Psoas muscle (tissue), 7 donors: ENCODE measurements at regions not wholly inside any gene's neighbourhood (a gene's known extent, or its start where the extent isn't known, plus 50 kb on each side); places are given as distances from the start of the nearest gene placed in this dataset.
A peak's percentile ranks its signal among the peaks of the same experiment; 100 is the strongest.

Source experiments
- ATAC-seq, 4 donors: fragments of 200-7000 bp; cut with Tn5 transposase; one replicate each; pipeline ENCODE4 v1.9.1; 2020; ENCODE audit warnings: moderate library complexity in 3 of 4, mild to moderate bottlenecking in 2 of 4
- DNase-seq, 2 donors: peaks; one replicate each; pipeline ENCODE4 v3.0.0-alpha.2; 2020
- H3K27ac ChIP-seq: fragments of 200-600 bp; one replicate; pipeline ENCODE4 v1.8.0; 2022
- H3K27me3 ChIP-seq, 3 donors: fragments of 200-600 bp in 1 of 3; one replicate each; pipeline versions ENCODE4 v1.6.1 to v1.8.0; 2013 to 2022; ENCODE audit warnings: low read length in 2 of 3, mild to moderate bottlenecking in 2 of 3, moderate library complexity in 1 of 3; ENCODE audit not compliant: insufficient read depth in 3 of 3
- H3K36me3 ChIP-seq, 2 donors: fragments of 200-600 bp in 1 of 2; one replicate each; pipeline versions ENCODE4 v1.6.1 to v1.8.0; 2013 to 2022; ENCODE audit warnings: low read depth in 1 of 2, mild to moderate bottlenecking in 1 of 2, moderate library complexity in 1 of 2; ENCODE audit not compliant: insufficient read depth in 1 of 2
- H3K4me1 ChIP-seq: fragments of 200-600 bp; one replicate; pipeline ENCODE4 v1.8.0; 2022
- H3K4me3 ChIP-seq: fragments of 200-600 bp; one replicate; pipeline ENCODE4 v1.8.0; 2022; ENCODE audit warnings: mild to moderate bottlenecking
- H3K9me3 ChIP-seq: fragments of 200-600 bp; one replicate; pipeline ENCODE4 v1.8.0; 2022
- CTCF ChIP-seq: fragments of 200-600 bp; IDR thresholded peaks from one replicate; pipeline ENCODE4 v1.8.0; 2022; ENCODE audit warnings: antibody characterized with exemption
- WGBS, 3 donors: extraction: QIAGEN DNeasy Blood & Tissue Kit; methylation state at CpG; one replicate each; pipeline versions ENCODE4 v1.1.6 to v1.1.7; 2013; 5-methylcytosine and 5-hydroxymethylcytosine counted together
- intact Hi-C, 2 donors: fragments of 100-400 bp; cut with DNase I; formaldehyde crosslinking; loops; one replicate each; pipeline versions ENCODE4 v1.11.0 to v1.14.2; 2022
- donor health status: healthy with polysubstance abuse.
- donor health status: DM: no; HTN: no; CAD: no; lungs with moderate emphysema.
- donor health status: Bipolar disorder and iron deficiency.
- donor health status: healthy.
- donor health status: DM: yes; HTN: yes; CAD: no.
- donor health status: DM: no; HTN: no; CAD: no.
- donor health status: DM: yes; HTN: yes; CAD: no.

GRCh38 chr6:168860341-168860740 is 393.3 kb downstream of the THBS2 start:
- Histone ChIP-seq H3K4me3 (no peak overlapping the region), H3K9me3 (no peaks in the 10 kb centered on the region), H3K27me3 (peaks cover 0 to 2% (median 0%) of the 10 kb centered on the region in 3 donors), H3K36me3 (no peaks in the 10 kb centered on the region), H3K4me1 (peaks cover 2% of the 10 kb centered on the region), H3K27ac (no peak overlapping the region)
- ATAC-seq: no peak
- no peak for DNase-seq
- intact Hi-C loops: no loop called here
- 95 to 96% (median 95%) methylated on average over 16 of the region's 16 CpGs for WGBS, 3 donors
- no peak for TF ChIP-seq CTCF

GRCh38 chr6:168858926-168859325 is 394.7 kb downstream of the THBS2 start:
- DNase-seq (no peak), ATAC-seq (no peak)
- Histone ChIP-seq H3K9me3 (no peaks in the 10 kb centered on the region), H3K36me3 (no peaks in the 10 kb centered on the region), H3K4me3 (no peak overlapping the region), H3K4me1 (no peaks in the 10 kb centered on the region), H3K27me3 (peaks cover 0 to 2% (median 0%) of the 10 kb centered on the region in 3 donors), H3K27ac (no peak overlapping the region)
- intact Hi-C loops: no loop called here
- no peak for TF ChIP-seq CTCF
- 16 to 27% (median 19%) methylated on average over 3 of the region's 3 CpGs for WGBS, 3 donors

- ATAC-seq: peak in 1 of 4 donors; percentile 27
- Histone ChIP-seq H3K27ac (no peak overlapping the region), H3K27me3 (peaks cover 0 to 2% (median 0%) of the 10 kb centered on the region in 3 donors), H3K36me3 (no peaks in the 10 kb centered on the region), H3K4me1 (peaks cover 2% of the 10 kb centered on the region), H3K9me3 (no peaks in the 10 kb centered on the region), H3K4me3 (no peak overlapping the region)
- intact Hi-C loops: no loop called here
- no peak for DNase-seq
- no peak for TF ChIP-seq CTCF
- WGBS, 3 donors: 68 to 75% (median 68%) methylated on average over 7 of the region's 7 CpGs
Measured at GRCh38 chr6:168856914-168857313, 396.7 kb downstream of the THBS2 start.

- TF ChIP-seq CTCF: no peak
- intact Hi-C loops: no loop called here
- H3K36me3 ChIP-seq: no peaks in the 10 kb centered on the region
- H3K4me3 ChIP-seq: peak overlapping the region; percentile 56
- WGBS, 3 donors: 26 to 33% (median 27%) methylated on average over 12 of the region's 12 CpGs
- ATAC-seq (peak in 2 of 4 donors; percentile 15 to 25), DNase-seq (no peak)
- peaks cover 0 to 5% (median 0%) of the 10 kb centered on the region in 3 donors for H3K27me3 ChIP-seq
- peaks cover 4% of the 10 kb centered on the region for H3K4me1 ChIP-seq
- H3K27ac ChIP-seq: no peak overlapping the region
- H3K9me3 ChIP-seq: no peaks in the 10 kb centered on the region
Measured at GRCh38 chr6:168852376-168852884, 401.2 kb downstream of the THBS2 start.
